KMS-11 (cell line): ENCODE measurements at regions not wholly inside any gene's neighbourhood (a gene's known extent, or its start where the extent isn't known, plus 50 kb on each side); places are given as distances from the start of the nearest gene placed in this dataset.

ENCODE experiments used
- H2AFZ ChIP-seq: fragments of 200-600 bp; sonication (generic); 2 replicates; pipeline ENCODE4 v1.6.1; 2016; ENCODE audit warnings: antibody characterized with exemption, mixed run types, low read depth
- H3K27ac ChIP-seq: fragments of 200-600 bp; sonication (generic); 2 replicates; pipeline ENCODE4 v1.6.1; 2016; ENCODE audit warnings: mild to moderate bottlenecking, mixed run types
- H3K27me3 ChIP-seq: fragments of 200-600 bp; sonication (generic); 2 replicates; pipeline ENCODE4 v1.6.1; 2017; ENCODE audit warnings: mild to moderate bottlenecking, low read depth, mixed run types, moderate library complexity; ENCODE audit not compliant: insufficient read depth
- H3K36me3 ChIP-seq: fragments of 200-600 bp; sonication (generic); 2 replicates; pipeline ENCODE4 v1.6.1; 2017; ENCODE audit warnings: mild to moderate bottlenecking, mixed run types; ENCODE audit not compliant: insufficient read depth
- H3K4me1 ChIP-seq: fragments of 200-600 bp; sonication (generic); 2 replicates; pipeline ENCODE4 v1.6.1; 2016; ENCODE audit warnings: mild to moderate bottlenecking, low read depth, mixed run types; ENCODE audit not compliant: poor library complexity, severe bottlenecking
- H3K4me2 ChIP-seq: fragments of 200-600 bp; sonication (generic); 2 replicates; pipeline ENCODE4 v1.7.0; 2016; ENCODE audit warnings: mild to moderate bottlenecking, mixed run types
- H3K4me3 ChIP-seq: fragments of 200-600 bp; sonication (generic); IDR thresholded peaks from 2 replicates; pipeline ENCODE4 v1.6.1; 2017; ENCODE audit warnings: low read depth, low read length, mixed read lengths; ENCODE audit not compliant: insufficient read depth
- H3K79me2 ChIP-seq: fragments of 200-600 bp; sonication (generic); 2 replicates; pipeline ENCODE4 v1.6.1; 2016; ENCODE audit warnings: low read depth, mixed run types; ENCODE audit not compliant: insufficient read depth
- H3K9ac ChIP-seq: fragments of 200-600 bp; sonication (generic); 2 replicates; pipeline ENCODE4 v1.6.1; 2016; ENCODE audit warnings: mild to moderate bottlenecking, mixed run types
- H4K20me1 ChIP-seq: fragments of 200-600 bp; sonication (generic); 2 replicates; pipeline ENCODE4 v1.6.1; 2016; ENCODE audit warnings: mild to moderate bottlenecking, mixed run types; ENCODE audit not compliant: insufficient read depth
- TF ChIP-seq, protein P1 (sequence below): fragments of 200-600 bp; sonication (generic); conservative IDR thresholded peaks from 2 replicates; pipeline ENCODE4 v1.6.1; 2017; ENCODE audit warnings: low read depth, mild to moderate bottlenecking, antibody characterized with exemption, low read length, moderate library complexity, mixed read lengths

DNA sequence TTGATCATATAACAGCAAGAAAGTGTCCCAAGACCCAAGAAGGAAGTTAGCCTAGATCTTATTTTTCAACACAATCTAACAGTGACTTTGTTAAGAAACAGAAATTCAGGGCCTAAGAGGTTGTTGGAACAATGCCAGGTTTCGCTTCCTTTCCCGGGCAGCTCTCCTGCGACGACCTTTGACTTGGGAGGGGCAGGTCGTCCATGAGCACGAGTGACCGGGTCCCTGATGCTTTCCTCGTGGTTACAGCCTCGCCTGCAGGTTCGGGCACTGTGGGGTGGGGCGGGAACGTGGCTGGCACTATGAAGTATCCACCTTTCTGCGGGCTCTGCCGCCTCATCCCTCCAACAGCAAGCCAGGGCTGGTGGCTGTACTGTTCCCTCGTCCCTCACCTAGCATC lies 90.1 kb upstream of the RGMA start:
- Histone ChIP-seq H3K4me2 (no peak overlapping the region), H3K36me3 (no peaks in the 10 kb centered on the region), H3K9ac (no peak overlapping the region), H3K79me2 (no peaks in the 10 kb centered on the region), H3K4me3 (no peak overlapping the region), H3K4me1 (no peaks in the 10 kb centered on the region), H2AFZ (no peak overlapping the region), H3K27me3 (no peaks in the 10 kb centered on the region), H3K27ac (no peak overlapping the region), H4K20me1 (no peaks in the 10 kb centered on the region)
- TF ChIP-seq, protein P1, sequence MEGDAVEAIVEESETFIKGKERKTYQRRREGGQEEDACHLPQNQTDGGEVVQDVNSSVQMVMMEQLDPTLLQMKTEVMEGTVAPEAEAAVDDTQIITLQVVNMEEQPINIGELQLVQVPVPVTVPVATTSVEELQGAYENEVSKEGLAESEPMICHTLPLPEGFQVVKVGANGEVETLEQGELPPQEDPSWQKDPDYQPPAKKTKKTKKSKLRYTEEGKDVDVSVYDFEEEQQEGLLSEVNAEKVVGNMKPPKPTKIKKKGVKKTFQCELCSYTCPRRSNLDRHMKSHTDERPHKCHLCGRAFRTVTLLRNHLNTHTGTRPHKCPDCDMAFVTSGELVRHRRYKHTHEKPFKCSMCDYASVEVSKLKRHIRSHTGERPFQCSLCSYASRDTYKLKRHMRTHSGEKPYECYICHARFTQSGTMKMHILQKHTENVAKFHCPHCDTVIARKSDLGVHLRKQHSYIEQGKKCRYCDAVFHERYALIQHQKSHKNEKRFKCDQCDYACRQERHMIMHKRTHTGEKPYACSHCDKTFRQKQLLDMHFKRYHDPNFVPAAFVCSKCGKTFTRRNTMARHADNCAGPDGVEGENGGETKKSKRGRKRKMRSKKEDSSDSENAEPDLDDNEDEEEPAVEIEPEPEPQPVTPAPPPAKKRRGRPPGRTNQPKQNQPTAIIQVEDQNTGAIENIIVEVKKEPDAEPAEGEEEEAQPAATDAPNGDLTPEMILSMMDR: no peak

DNA sequence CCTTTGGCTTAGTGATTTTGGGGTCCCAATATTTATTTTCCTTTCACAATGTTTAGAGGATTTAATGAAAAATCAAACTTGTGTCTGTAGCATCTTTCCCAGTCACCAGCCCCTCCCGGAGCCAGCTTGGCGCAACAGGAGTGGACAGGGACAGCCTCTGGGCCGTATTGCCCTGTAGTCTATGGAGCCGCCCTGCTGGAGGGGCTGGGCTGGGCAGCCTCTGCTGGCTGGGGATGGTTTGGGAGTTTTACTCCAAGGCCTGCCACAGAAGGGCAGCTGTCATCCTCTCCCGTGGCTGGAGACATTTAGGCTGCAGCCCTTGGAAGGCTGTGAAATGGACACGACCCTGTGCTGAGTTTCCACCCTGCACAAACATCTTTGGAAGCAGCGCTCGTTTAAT lies 89.4 kb upstream of the RGMA start:
- no peaks in the 10 kb centered on the region for H3K79me2 ChIP-seq
- H3K4me1 ChIP-seq: no peaks in the 10 kb centered on the region
- no peak overlapping the region for H2AFZ ChIP-seq
- no peak overlapping the region for H3K4me3 ChIP-seq
- H3K36me3 ChIP-seq: no peaks in the 10 kb centered on the region
- no peak overlapping the region for H3K4me2 ChIP-seq
- no peaks in the 10 kb centered on the region for H3K27me3 ChIP-seq
- no peaks in the 10 kb centered on the region for H4K20me1 ChIP-seq
- H3K9ac ChIP-seq: no peak overlapping the region
- H3K27ac ChIP-seq: no peak overlapping the region
- TF ChIP-seq, protein P1: no peak

DNA sequence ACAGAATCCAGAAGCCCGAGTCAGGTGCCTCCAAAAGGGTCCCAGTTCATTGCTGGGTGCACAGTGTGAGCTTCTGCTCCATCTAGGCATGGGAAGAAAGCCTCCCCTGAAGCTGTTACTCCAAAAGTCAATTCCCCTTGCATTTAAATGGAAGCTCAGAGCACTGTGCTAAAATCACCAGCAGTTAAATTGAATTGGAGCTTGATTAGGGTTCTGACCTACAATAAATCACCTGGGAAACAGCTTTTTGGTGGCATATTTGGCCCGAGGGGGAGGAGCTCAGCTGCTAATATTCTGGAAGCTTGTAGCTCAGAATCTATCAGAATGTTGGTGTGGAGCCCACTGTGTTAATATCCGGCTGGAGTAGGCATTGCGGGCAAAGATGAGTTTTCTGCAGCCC lies 87.1 kb upstream of the RGMA start:
- Histone ChIP-seq H3K4me3 (no peak overlapping the region), H3K36me3 (no peaks in the 10 kb centered on the region), H2AFZ (no peak overlapping the region), H3K27ac (no peak overlapping the region), H4K20me1 (no peaks in the 10 kb centered on the region), H3K4me1 (no peaks in the 10 kb centered on the region), H3K4me2 (no peak overlapping the region), H3K79me2 (no peaks in the 10 kb centered on the region), H3K9ac (no peak overlapping the region), H3K27me3 (no peaks in the 10 kb centered on the region)
- TF ChIP-seq, protein P1: no peak

DNA sequence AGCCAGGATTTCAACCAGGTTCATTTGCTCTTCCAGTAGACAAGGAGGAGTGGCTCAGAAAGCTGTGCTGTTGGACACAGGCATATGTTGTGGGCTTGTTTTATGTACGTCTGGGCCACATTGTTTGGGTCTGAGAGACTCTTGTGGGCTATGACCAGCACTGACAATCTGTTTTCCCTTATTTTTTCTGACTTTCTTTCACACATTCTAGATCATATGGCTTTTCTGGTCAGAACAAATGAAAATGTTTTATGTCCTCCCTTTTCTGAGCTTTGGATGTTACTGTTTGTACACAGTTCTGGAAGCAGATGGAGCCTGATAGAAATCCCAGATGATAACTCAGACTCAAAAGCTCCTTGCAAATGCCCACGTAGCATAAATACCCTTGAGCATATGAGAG lies 85.8 kb upstream of the RGMA start:
- no peaks in the 10 kb centered on the region for H3K79me2 ChIP-seq
- TF ChIP-seq, protein P1: no peak
- H3K9ac ChIP-seq: no peak overlapping the region
- H3K27me3 ChIP-seq: no peaks in the 10 kb centered on the region
- no peaks in the 10 kb centered on the region for H3K4me1 ChIP-seq
- H3K27ac ChIP-seq: no peak overlapping the region
- no peaks in the 10 kb centered on the region for H4K20me1 ChIP-seq
- no peak overlapping the region for H3K4me2 ChIP-seq
- no peak overlapping the region for H2AFZ ChIP-seq
- no peak overlapping the region for H3K4me3 ChIP-seq
- no peaks in the 10 kb centered on the region for H3K36me3 ChIP-seq

DNA sequence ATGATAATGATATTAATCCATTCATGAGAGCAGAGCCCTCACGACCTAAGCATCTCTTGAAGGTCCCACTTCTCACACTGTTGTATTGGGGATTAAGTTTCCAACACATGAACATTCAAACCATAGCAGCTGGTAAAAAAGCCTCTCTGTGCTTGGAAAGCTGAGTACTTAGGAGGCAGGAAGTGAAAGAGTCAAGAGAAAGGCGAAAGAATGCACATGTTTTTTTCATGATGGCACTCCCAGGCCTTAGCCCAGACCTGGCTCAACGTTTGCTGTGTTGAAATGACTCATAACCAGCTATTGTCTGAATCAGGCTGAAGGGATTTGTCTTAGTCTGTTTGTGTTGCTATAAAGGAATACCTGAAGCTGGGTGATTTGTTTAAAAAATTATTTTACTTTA lies 84.4 kb upstream of the RGMA start:
- Histone ChIP-seq H3K36me3 (no peaks in the 10 kb centered on the region), H3K27me3 (no peaks in the 10 kb centered on the region), H4K20me1 (no peaks in the 10 kb centered on the region), H3K4me1 (no peaks in the 10 kb centered on the region), H3K27ac (no peak overlapping the region), H3K4me2 (no peak overlapping the region), H3K4me3 (no peak overlapping the region), H3K79me2 (no peaks in the 10 kb centered on the region), H2AFZ (no peak overlapping the region), H3K9ac (no peak overlapping the region)
- TF ChIP-seq, protein P1: no peak
